GM23248 (cell line): ENCODE measurements at regions not wholly inside any gene's neighbourhood (a gene's known extent, or its start where the extent isn't known, plus 50 kb on each side); places are given as distances from the start of the nearest gene placed in this dataset.

Experiments
- DNase-seq: peaks from one replicate; pipeline ENCODE4 v3.0.0-alpha.2; 2015
- H2AFZ ChIP-seq: fragments of 200-600 bp; sonication (generic); 2 replicates; pipeline ENCODE4 v1.6.1; 2016; ENCODE audit warnings: antibody characterized with exemption
- H3F3A ChIP-seq: fragments of 200-600 bp; sonication (generic); 2 replicates; pipeline ENCODE4 v1.6.1; 2016; ENCODE audit warnings: mild to moderate bottlenecking, antibody characterized with exemption, mixed run types; ENCODE audit not compliant: insufficient read depth
- H3K27ac ChIP-seq: fragments of 200-600 bp; sonication (generic); 2 replicates; pipeline ENCODE4 v1.5.1; 2016; ENCODE audit warnings: mild to moderate bottlenecking
- H3K27me3 ChIP-seq: fragments of 200-600 bp; sonication (generic); replicated peaks from 2 replicates; pipeline ENCODE4 v1.6.1; 2016; ENCODE audit warnings: mild to moderate bottlenecking; ENCODE audit not compliant: insufficient read depth
- H3K36me3 ChIP-seq: fragments of 200-600 bp; sonication (generic); 2 replicates; pipeline ENCODE4 v1.6.1; 2016; ENCODE audit warnings: low read depth, mild to moderate bottlenecking
- H3K4me1 ChIP-seq: fragments of 200-600 bp; sonication (generic); 2 replicates; pipeline ENCODE4 v1.6.1; 2016; ENCODE audit warnings: mild to moderate bottlenecking; ENCODE audit not compliant: insufficient read depth
- H3K4me2 ChIP-seq: fragments of 200-600 bp; sonication (generic); one replicate; pipeline ENCODE4 v1.6.1; 2016; ENCODE audit warnings: mild to moderate bottlenecking; ENCODE audit not compliant: unreplicated experiment
- H3K4me3 ChIP-seq: fragments of 200-600 bp; sonication (generic); 2 replicates; pipeline ENCODE4 v1.5.1; 2016; ENCODE audit warnings: mild to moderate bottlenecking
- H3K79me2 ChIP-seq: fragments of 200-600 bp; sonication (generic); 2 replicates; pipeline ENCODE4 v1.6.1; 2016; ENCODE audit warnings: mild to moderate bottlenecking; ENCODE audit not compliant: insufficient read depth
- H3K9ac ChIP-seq: fragments of 200-600 bp; sonication (generic); 2 replicates; pipeline ENCODE4 v1.6.1; 2016; ENCODE audit warnings: mild to moderate bottlenecking
- H3K9me2 ChIP-seq: fragments of 200-600 bp; sonication (generic); 2 replicates; pipeline ENCODE4 v1.6.1; 2016; ENCODE audit warnings: mixed run types, mild to moderate bottlenecking, moderate library complexity; ENCODE audit not compliant: insufficient read depth
- H3K9me3 ChIP-seq: fragments of 200-600 bp; sonication (generic); one replicate; pipeline ENCODE4 v1.6.1; 2017; ENCODE audit warnings: low read depth
- H4K20me1 ChIP-seq: fragments of 200-600 bp; sonication (generic); 2 replicates; pipeline ENCODE4 v1.6.0; 2016; ENCODE audit not compliant: insufficient read depth
- EZH2 ChIP-seq: fragments of 200-600 bp; sonication (generic); IDR thresholded peaks from 2 replicates; pipeline ENCODE4 v1.6.1; 2018; ENCODE audit warnings: antibody characterized with exemption, mild to moderate bottlenecking; ENCODE audit not compliant: insufficient read depth, poor library complexity, severe bottlenecking
- EZH2phosphoT487 ChIP-seq: fragments of 200-600 bp; sonication (generic); IDR thresholded peaks from 2 replicates; pipeline ENCODE4 v1.6.1; 2018; ENCODE audit warnings: antibody characterized with exemption, moderate library complexity, mild to moderate bottlenecking, low read depth; ENCODE audit not compliant: insufficient read depth
- WGBS, 2 experiments: methylation state at CpG; one replicate each; pipeline ENCODE4 v1.1.6; 2015 to 2017; ENCODE audit warnings: low lambda C conversion rate in 2 of 2, low coverage in 1 of 2; ENCODE audit errors: missing lambda C conversion rate in 2 of 2; 5-methylcytosine and 5-hydroxymethylcytosine counted together
- in situ Hi-C: fragments of 300-500 bp; cut with MboI; formaldehyde crosslinking; loops from 2 replicates; pipeline ENCODE4 v1.15.0; 2020

DNA sequence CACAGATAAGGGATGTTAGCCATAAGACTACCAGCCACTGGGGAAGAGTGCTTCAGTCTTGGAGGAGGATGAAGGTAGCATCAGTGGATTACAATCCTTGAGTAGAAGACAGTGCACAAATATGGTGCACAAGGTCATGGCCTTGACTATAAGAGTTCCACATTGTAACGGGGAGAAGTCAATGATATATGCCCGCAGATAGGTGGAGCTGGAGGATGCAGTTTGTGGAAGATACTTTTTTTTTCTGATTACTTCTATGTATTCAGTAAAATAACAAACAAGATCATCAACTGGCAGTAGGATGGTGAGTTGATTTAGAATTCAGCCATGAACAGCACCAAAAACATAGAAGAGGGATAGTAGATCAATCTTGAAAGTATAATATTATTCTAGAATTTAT, 926.8 kb upstream of the MIR17HG start:
- DNase-seq = no peak
- peaks cover 18% of the 10 kb centered on the region for H3F3A ChIP-seq

DNA sequence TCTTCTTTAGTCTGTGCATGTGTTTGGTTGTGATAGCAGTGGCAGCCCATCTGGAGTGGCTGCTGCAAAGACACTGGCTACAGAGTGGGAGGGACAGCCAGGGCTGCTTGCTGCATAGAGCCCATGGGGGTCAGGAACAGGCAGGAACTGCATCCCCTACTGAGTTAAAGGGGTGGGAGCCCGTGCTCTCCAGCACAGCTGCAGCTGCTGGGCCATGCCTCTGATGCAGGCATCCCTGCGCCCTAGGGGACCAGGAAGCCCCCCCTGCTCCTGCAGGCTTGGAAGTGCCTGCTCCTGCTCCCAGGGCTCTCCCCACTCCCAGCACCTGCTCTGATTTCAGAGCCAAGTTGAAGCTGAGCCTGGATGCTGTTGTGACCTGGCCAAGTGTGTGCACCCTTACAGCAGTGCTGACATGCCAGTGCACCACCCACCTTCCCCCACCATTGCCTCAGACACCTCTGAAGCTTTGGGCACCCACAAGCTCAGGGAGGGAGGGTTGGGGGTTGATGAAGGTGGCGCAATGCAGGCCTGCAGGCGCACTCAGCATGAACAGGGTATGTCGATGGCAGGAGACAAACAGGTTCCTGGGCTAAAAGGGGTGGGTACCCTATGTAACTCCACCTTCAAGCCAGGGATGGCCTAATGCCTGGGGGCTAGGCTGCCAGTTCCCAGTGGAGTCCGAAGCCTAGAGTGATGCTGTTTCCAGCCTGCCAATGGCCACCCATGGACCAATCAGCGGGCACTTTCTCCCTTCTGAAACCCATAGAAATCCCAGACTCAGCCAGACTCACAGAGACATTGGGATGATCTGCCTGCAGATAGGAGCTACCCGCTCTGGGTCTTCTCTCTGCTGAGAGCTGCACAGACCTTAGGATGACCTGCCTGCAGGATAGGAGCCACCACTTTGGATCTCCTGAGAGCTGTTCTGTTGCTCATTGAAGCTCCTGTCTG, 919.9 kb upstream of the MIR17HG start:
- in situ Hi-C loops = no loop called here
- Histone ChIP-seq H3K9ac (no peak overlapping the region), H4K20me1 (no peaks in the 10 kb centered on the region), H3K4me2 (no peak overlapping the region), H3K4me1 (peaks cover 11% of the 10 kb centered on the region), H3F3A (no peaks in the 10 kb centered on the region), H3K27me3 (no peaks in the 10 kb centered on the region), H3K9me3 (no peaks in the 10 kb centered on the region), H3K4me3 (no peak overlapping the region), H3K9me2 (no peaks in the 10 kb centered on the region), H2AFZ (no peak overlapping the region), H3K79me2 (no peaks in the 10 kb centered on the region), H3K27ac (no peak overlapping the region), H3K36me3 (no peaks in the 10 kb centered on the region)
- TF ChIP-seq EZH2 (no peak), EZH2phosphoT487 (no peak)
- DNase-seq = no peak
- WGBS, 2 experiments = 67 to 68% methylated on average over 7 to 8 of the region's 8 CpGs

More for the DNA sequence above, 926.8 kb upstream of the MIR17HG start:
- Histone ChIP-seq H3K9me3 (no peaks in the 10 kb centered on the region), H3K27ac (no peak overlapping the region), H3K36me3 (no peaks in the 10 kb centered on the region), H4K20me1 (no peaks in the 10 kb centered on the region), H3K79me2 (no peaks in the 10 kb centered on the region), H3K4me1 (peaks cover 20% of the 10 kb centered on the region), H3K9me2 (no peaks in the 10 kb centered on the region), H3K4me2 (no peak overlapping the region), H3K27me3 (no peaks in the 10 kb centered on the region), H3K9ac (no peak overlapping the region), H3K4me3 (no peak overlapping the region), H2AFZ (no peak overlapping the region)
- in situ Hi-C loops = no loop called here
- TF ChIP-seq EZH2 (no peak), EZH2phosphoT487 (no peak)
- WGBS, 2 experiments = 67 to 80% methylated on average over 2 of the region's 2 CpGs

DNA sequence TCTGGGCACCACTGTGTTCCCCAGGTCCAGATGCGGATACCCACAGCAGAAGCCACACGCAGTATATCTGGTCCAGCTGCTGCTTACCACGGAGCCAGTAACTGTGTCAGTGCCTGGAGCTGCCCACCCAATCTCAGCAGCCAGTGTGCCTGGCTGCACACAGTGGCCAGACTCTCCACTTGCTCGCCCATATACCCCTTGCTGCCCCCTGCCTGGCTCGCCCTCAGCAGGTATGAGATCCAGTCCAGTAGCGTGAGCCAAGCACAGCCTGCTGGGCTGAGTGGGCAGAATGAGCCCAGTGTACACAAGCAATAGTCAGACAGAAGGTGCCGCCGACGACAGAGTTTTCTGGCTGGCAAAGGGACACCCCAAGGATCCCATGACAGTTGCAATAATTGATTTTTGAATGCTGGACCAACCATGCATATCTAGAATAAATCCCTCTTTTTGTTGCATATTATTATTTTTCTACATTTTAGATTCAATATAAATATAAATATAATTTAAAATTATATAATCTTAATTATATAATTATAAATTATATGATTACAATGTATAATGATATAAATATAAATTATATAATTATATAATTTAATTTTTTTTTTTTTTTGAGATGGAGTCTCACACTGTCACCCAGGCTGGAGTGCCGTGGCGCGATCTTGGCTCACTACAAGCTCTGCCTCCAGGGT, 918.8 kb upstream of the MIR17HG start:
- 88 to 92% methylated on average over 12 of the region's 12 CpGs for WGBS, 2 experiments

DNA sequence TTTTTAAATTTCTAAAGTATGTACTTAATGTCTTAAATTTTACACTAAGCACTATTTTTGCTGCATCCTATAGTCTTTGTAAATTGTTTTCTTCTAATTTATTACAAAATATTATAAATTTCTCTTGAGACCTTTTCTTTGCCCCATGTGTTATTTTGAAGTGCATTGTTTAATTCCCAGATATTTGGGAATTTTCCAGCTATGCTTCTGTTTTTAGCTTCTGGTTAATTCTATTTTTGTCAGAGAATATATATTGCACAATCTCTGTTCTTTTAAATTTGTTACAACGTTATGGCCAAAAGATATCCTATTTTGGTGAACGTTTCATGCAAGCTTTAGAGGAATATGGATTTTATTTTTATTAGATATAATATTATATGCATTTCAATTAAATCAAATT, 917.4 kb upstream of the MIR17HG start:
- in situ Hi-C loops = no loop called here
- no peaks in the 10 kb centered on the region for H3K9me3 ChIP-seq
- no peaks in the 10 kb centered on the region for H3F3A ChIP-seq
- H3K27me3 ChIP-seq = no peaks in the 10 kb centered on the region
- peak overlapping the region; percentile 7 for H3K4me2 ChIP-seq
- no peak overlapping the region for H3K9ac ChIP-seq
- TF ChIP-seq EZH2 (no peak), EZH2phosphoT487 (no peak)
- no peak for DNase-seq
- no peaks in the 10 kb centered on the region for H3K36me3 ChIP-seq
- H3K9me2 ChIP-seq = no peaks in the 10 kb centered on the region
- H4K20me1 ChIP-seq = no peaks in the 10 kb centered on the region
- H2AFZ ChIP-seq = peak overlapping the region; percentile 33
- H3K4me1 ChIP-seq = peaks cover 11% of the 10 kb centered on the region
- H3K4me3 ChIP-seq = no peak overlapping the region
- 20% methylated on average over 2 of the region's 2 CpGs for WGBS, 2 experiments
- no peak overlapping the region for H3K27ac ChIP-seq
- H3K79me2 ChIP-seq = no peaks in the 10 kb centered on the region

More for the DNA sequence above, 918.8 kb upstream of the MIR17HG start:
- in situ Hi-C loops = no loop called here
- Histone ChIP-seq H3K4me1 (peaks cover 11% of the 10 kb centered on the region), H3K4me3 (no peak overlapping the region), H3F3A (no peaks in the 10 kb centered on the region), H3K27ac (no peak overlapping the region), H3K9me2 (no peaks in the 10 kb centered on the region), H3K9ac (no peak overlapping the region), H3K4me2 (no peak overlapping the region), H3K9me3 (no peaks in the 10 kb centered on the region), H3K36me3 (no peaks in the 10 kb centered on the region), H3K27me3 (no peaks in the 10 kb centered on the region), H3K79me2 (no peaks in the 10 kb centered on the region), H4K20me1 (no peaks in the 10 kb centered on the region), H2AFZ (no peak overlapping the region)
- no peak for DNase-seq
- TF ChIP-seq EZH2 = no peak
- no peak for TF ChIP-seq EZH2phosphoT487
